ENCODE measurements at regions not wholly inside any gene's neighbourhood (a gene's known extent, or its start where the extent isn't known, plus 50 kb on each side); places are given as distances from the start of the nearest gene placed in this dataset.

DNA sequence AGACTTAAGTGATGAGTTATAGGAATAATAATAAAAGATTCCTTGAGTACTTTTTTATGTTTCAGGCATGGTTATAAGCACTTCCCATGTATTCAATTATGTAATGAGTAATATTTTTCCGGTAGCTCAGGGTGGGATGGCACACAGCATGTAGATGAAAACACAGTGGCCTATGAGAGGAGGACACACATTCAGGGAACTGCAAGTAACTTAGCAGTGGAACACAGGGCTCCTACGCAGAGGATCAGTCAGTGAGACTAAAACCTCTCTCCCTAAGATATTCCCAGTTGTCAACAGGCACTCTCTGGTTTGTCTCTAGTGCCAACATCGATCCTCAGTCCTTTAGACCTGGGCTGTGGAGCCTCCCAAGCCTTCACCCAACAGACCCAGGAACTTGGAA lies 219.4 kb downstream of the DIO2 start:
- FAIRE-seq (no peak), ATAC-seq (no peak), DNase-seq (ENCODE audit: low read depth in 1 of 2, low spot score in 1 of 2) (no peak)
- Histone ChIP-seq H3K4me3 (no peak overlapping the region), H3K4me2 (no peak overlapping the region), H3K9me3 (no peaks in the 10 kb centered on the region), H3K27ac (no peak overlapping the region), H3K4me1 (no peaks in the 10 kb centered on the region)
- ChIA-PET POLR2A (no interaction called here), CTCF (interaction anchor here (0.6 kb wide), 1 partner anchor 32 kb away, joined by 3 read pairs; no protein-coding TSS in a partner anchor)
- TF ChIP-seq ZFP36 (IDR thresholded peaks at IDR 0.05; ENCODE audit: borderline replicate concordance, partially characterized antibody) (no peak), NR3C1 (IDR thresholded peaks at IDR 0.05) (no peak), CBX2 (IDR thresholded peaks at IDR 0.05; ENCODE audit: borderline replicate concordance, low read depth) (no peak), EP300 (IDR thresholded peaks at IDR 0.05) (no peak), HOXB13 (CRISPR knock-in tag; IDR thresholded peaks at IDR 0.05; ENCODE audit: low read depth) (no peak), CHD2 (IDR thresholded peaks at IDR 0.05; ENCODE audit: low read length, partially characterized antibody) (no peak)
- WGBS (ENCODE audit: missing lambda C conversion rate), result 14% methylated on average over 3 of the region's 3 CpGs

DNA sequence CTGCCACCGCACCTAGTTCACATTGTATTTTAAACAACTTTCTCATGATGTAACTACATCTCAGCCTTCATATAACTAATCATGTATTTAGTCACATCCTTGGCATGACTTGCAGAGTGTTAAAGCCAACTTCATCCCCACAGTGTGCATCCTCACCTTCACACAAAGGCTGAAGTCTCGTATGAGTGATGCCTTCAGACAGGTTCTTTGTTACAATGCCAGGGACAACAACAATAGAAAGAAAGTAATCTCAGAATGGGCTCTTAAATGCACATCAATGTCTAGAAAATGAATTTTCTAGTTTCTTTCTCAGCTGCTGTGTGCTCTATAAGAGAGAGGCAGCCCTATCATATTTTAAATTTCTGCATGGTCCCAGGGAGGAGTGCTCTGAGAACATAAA lies 221.3 kb downstream of the DIO2 start:
- FAIRE-seq, result no peak
- POLR2A ChIA-PET, result no interaction called here
- 7% methylated on average over 2 of the region's 2 CpGs for WGBS (ENCODE audit: missing lambda C conversion rate)

DNA sequence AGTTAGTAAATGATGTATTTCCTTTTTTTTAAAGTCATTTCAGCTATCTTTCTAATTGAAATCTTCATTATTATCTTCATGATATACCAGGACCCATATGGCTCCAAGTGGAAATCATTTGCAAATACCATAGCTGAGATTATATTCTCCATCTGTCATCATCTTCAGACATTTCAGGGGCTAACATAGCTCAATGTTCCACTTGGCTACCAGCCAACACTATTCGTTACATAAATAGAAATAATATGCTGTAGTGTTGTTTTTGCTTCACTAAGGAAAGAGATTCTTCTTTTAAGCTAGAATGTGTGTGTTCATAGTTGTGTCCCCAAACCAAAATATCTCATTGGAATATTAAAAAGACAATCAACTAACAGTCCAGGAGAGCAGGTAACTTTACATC lies 225.1 kb downstream of the DIO2 start:
- 37% methylated on average over 1 of the region's 1 CpG for WGBS (ENCODE audit: missing lambda C conversion rate)
- Histone ChIP-seq H3K4me1 (no peaks in the 10 kb centered on the region), H3K27ac (no peak overlapping the region), H3K9me3 (no peaks in the 10 kb centered on the region), H3K4me2 (no peak overlapping the region), H3K4me3 (no peak overlapping the region)
- ChIA-PET POLR2A (no interaction called here), CTCF (no interaction called here)
- no peak for FAIRE-seq
- TF ChIP-seq ESRRA (IDR thresholded peaks at IDR 0.05; ENCODE audit: borderline replicate concordance, low read length) (no peak), MAX (IDR thresholded peaks at IDR 0.05) (no peak), EHF (CRISPR knock-in tag; IDR thresholded peaks at IDR 0.05) (no peak), FOXS1 (CRISPR knock-in tag; IDR thresholded peaks at IDR 0.05) (no peak), RAD21 (conservative IDR thresholded peaks at IDR 0.05 in 1 of 2, IDR thresholded peaks at IDR 0.05 in 1 of 2) (no peak), HOXB13 (CRISPR knock-in tag; IDR thresholded peaks at IDR 0.05; ENCODE audit: low read depth) (no peak), MAFK (IDR thresholded peaks at IDR 0.05; ENCODE audit: partially characterized antibody) (no peak), HES2 (IDR thresholded peaks at IDR 0.05) (no peak), ZNF302 (CRISPR knock-in tag; IDR thresholded peaks at IDR 0.05) (no peak)
- no peak for ATAC-seq
- DNase-seq (ENCODE audit: low read depth in 1 of 2, low spot score in 1 of 2), result no peak

More for the DNA sequence above, 221.3 kb downstream of the DIO2 start:
- no peaks in the 10 kb centered on the region for H3K4me1 ChIP-seq
- CTCF ChIA-PET, result interaction anchor here (0.5 kb wide), 1 partner anchor 1056 kb away, joined by 3 read pairs; no protein-coding TSS in a partner anchor
- DNase-seq (ENCODE audit: low read depth in 1 of 2, low spot score in 1 of 2) (no peak), ATAC-seq (no peak)
- H3K9me3 ChIP-seq, result no peaks in the 10 kb centered on the region
- no peak overlapping the region for H3K4me3 ChIP-seq
- no peak overlapping the region for H3K4me2 ChIP-seq
- no peak overlapping the region for H3K27ac ChIP-seq
- TF ChIP-seq ESRRA (IDR thresholded peaks at IDR 0.05; ENCODE audit: borderline replicate concordance, low read length) (no peak), RFX5 (IDR thresholded peaks at IDR 0.05) (no peak), BCL3 (IDR thresholded peaks at IDR 0.05) (no peak), HDAC2 (IDR thresholded peaks at IDR 0.05) (no peak), EHMT2 (IDR thresholded peaks at IDR 0.05; ENCODE audit: low read depth) (no peak), CBX8 (IDR thresholded peaks at IDR 0.05) (no peak), KDM1A (IDR thresholded peaks at IDR 0.05; ENCODE audit: low read depth) (no peak), ATOH8 (CRISPR knock-in tag; IDR thresholded peaks at IDR 0.05; ENCODE audit: low read depth) (no peak), RCOR1 (IDR thresholded peaks at IDR 0.05; ENCODE audit: low read depth, low read length) (no peak)

All from A549 (cell line).